Occipital lobe (tissue), 1 donor: ENCODE measurements at regions not wholly inside any gene's neighbourhood (a gene's known extent, or its start where the extent isn't known, plus 50 kb on each side); places are given as distances from the start of the nearest gene placed in this dataset.
"Not testable (repeated sequence)": the region's sequence is repeated elsewhere in the genome, so short reads cannot be mapped to it uniquely, and the experiment has no call there.

Experiments used
- DNase-seq: peaks from one replicate; lab custom pipeline; 2025; lab: John Stamatoyannopoulos, UW

- DNase-seq: not testable (repeated sequence)
Observed at GRCh38 chr15:84152381-84152979, 83.1 kb upstream of the GOLGA6L4 start.

GRCh38 chr15:84153655-84154140 lies 81.9 kb upstream of the GOLGA6L4 start:
- DNase-seq: not testable (repeated sequence)

- not testable (repeated sequence) for DNase-seq
Observed at GRCh38 chr15:84154314-84154713, 81.3 kb upstream of the GOLGA6L4 start.

GRCh38 chr15:84154787-84155186 lies 80.8 kb upstream of the GOLGA6L4 start:
- not testable (repeated sequence) for DNase-seq

GRCh38 chr15:84155792-84156587 lies 79.6 kb upstream of the GOLGA6L4 start:
- DNase-seq: not testable (repeated sequence)

- not testable (repeated sequence) for DNase-seq
Observed at GRCh38 chr15:84156588-84156840, 79.1 kb upstream of the GOLGA6L4 start.

GRCh38 chr15:84157056-84157632 lies 78.4 kb upstream of the GOLGA6L4 start:
- not testable (repeated sequence) for DNase-seq

- not testable (repeated sequence) for DNase-seq
Observed at GRCh38 chr15:84157857-84158256, 77.7 kb upstream of the GOLGA6L4 start.

- not testable (repeated sequence) for DNase-seq
Observed at GRCh38 chr15:84159346-84160269, 76.0 kb upstream of the GOLGA6L4 start.

- DNase-seq: not testable (repeated sequence)
Observed at GRCh38 chr15:84164423-84165292, 70.9 kb upstream of the GOLGA6L4 start.

- not testable (repeated sequence) for DNase-seq
Observed at GRCh38 chr15:84170029-84170428, 65.5 kb upstream of the GOLGA6L4 start.

- DNase-seq: not testable (repeated sequence)
Observed at GRCh38 chr15:84173231-84173610, 62.4 kb upstream of the GOLGA6L4 start.
